SK-N-SH (cell line): ENCODE measurements at regions not wholly inside any gene's neighbourhood (a gene's known extent, or its start where the extent isn't known, plus 50 kb on each side); places are given as distances from the start of the nearest gene placed in this dataset.

Experiments used
- CTCF ChIA-PET: fragments of 300-600, 350-600 bp; formaldehyde crosslinking; extraction: SDS; loops from one replicate; lab custom pipeline; 2021; lab: Yijun Ruan, JAX
- POLR2A ChIA-PET: fragments of 350-600 bp; sonication (Branson Sonifier 250); formaldehyde crosslinking; extraction: SDS; loops from one replicate; lab custom pipeline; 2020; ENCODE audit warnings: antibody characterized with exemption, inconsistent platforms; lab: Yijun Ruan, JAX
- DNase-seq: peaks from one replicate; pipeline ENCODE4 v3.0.0; 2012
- H2AFZ ChIP-seq: fragments of 200-600 bp; sonication (generic); 2 replicates; pipeline ENCODE4 v1.8.1; 2016; ENCODE audit warnings: antibody characterized with exemption, mild to moderate bottlenecking, low read depth
- H3F3A ChIP-seq: fragments of 200-600 bp; sonication (generic); replicated peaks from 2 replicates; pipeline ENCODE3; 2016; ENCODE audit warnings: antibody characterized with exemption, mild to moderate bottlenecking; ENCODE audit not compliant: insufficient read depth
- H3K27ac ChIP-seq, 2 experiments: fragments of 200-500 bp in 1 of 2; fragments of 200-600 bp in 1 of 2; sonication (Bioruptor generic) in 1 of 2; sonication (generic), shearing (Covaris generic) in 1 of 2; 2 replicates each; pipeline versions ENCODE4 v1.5.1 to v1.6.1; 2014 to 2016; ENCODE audit warnings: low read depth in 2 of 2, inconsistent platforms in 1 of 2, low read length in 1 of 2, mild to moderate bottlenecking in 1 of 2, mixed read lengths in 1 of 2
- H3K27me3 ChIP-seq: fragments of 200-600 bp; sonication (generic), shearing (Covaris generic); 2 replicates; pipeline ENCODE4 v1.6.1; 2016; ENCODE audit warnings: mixed run types; ENCODE audit not compliant: insufficient read depth
- H3K36me3 ChIP-seq, 2 experiments: fragments of 200-500 bp in 1 of 2; fragments of 200-600 bp in 1 of 2; sonication (Bioruptor generic) in 1 of 2; sonication (generic) in 1 of 2; replicated peaks in 1 of 2; 2 replicates each; pipeline versions ENCODE3 to v1.5.1; 2014 to 2016; ENCODE audit warnings: low read length in 1 of 2, mild to moderate bottlenecking in 1 of 2; ENCODE audit not compliant: insufficient read depth in 2 of 2, control insufficient read depth in 1 of 2
- H3K4me1 ChIP-seq, 2 experiments: fragments of 200-500 bp in 1 of 2; fragments of 200-600 bp in 1 of 2; sonication (Bioruptor generic) in 1 of 2; sonication (generic), shearing (Covaris generic) in 1 of 2; 2 replicates each; pipeline versions ENCODE4 v1.5.1 to v1.6.1; 2014 to 2016; ENCODE audit warnings: low read depth in 1 of 2, low read length in 1 of 2, mixed run types in 1 of 2; ENCODE audit not compliant: insufficient read depth in 2 of 2, control insufficient read depth in 1 of 2
- H3K4me2 ChIP-seq: fragments of 200-600 bp; sonication (generic), shearing (Covaris generic); 2 replicates; pipeline ENCODE4 v1.6.1; 2017; ENCODE audit warnings: mixed run types
- H3K4me3 ChIP-seq, 2 experiments: fragments of 200-500 bp in 1 of 2; fragments of 200-600 bp in 1 of 2; sonication (Bioruptor generic) in 1 of 2; sonication (generic), shearing (Covaris generic) in 1 of 2; 2 replicates each; pipeline versions ENCODE4 v1.5.1 to v1.8.1; 2014 to 2016; ENCODE audit warnings: low read depth in 2 of 2, inconsistent platforms in 1 of 2, low read length in 1 of 2, mild to moderate bottlenecking in 1 of 2, mixed read lengths in 1 of 2, moderate library complexity in 1 of 2
- H3K79me2 ChIP-seq: fragments of 200-600 bp; sonication (generic); 2 replicates; pipeline ENCODE4 v1.8.1; 2017; ENCODE audit warnings: mild to moderate bottlenecking; ENCODE audit not compliant: insufficient read depth
- H3K9ac ChIP-seq: fragments of 200-600 bp; sonication (generic); 2 replicates; pipeline ENCODE4 v1.6.1; 2017; ENCODE audit warnings: mixed run types
- H3K9me2 ChIP-seq: fragments of 200-600 bp; sonication (generic); 2 replicates; pipeline ENCODE4 v1.6.1; 2017; ENCODE audit warnings: mixed run types
- H3K9me3 ChIP-seq: fragments of 200-600 bp; sonication (generic); 2 replicates; pipeline ENCODE4 v1.6.1; 2017; ENCODE audit warnings: mixed run types, mild to moderate bottlenecking, moderate library complexity
- H4K20me1 ChIP-seq: fragments of 200-600 bp; sonication (generic); 2 replicates; pipeline ENCODE4 v1.6.1; 2017; ENCODE audit warnings: mild to moderate bottlenecking, mixed run types; ENCODE audit not compliant: insufficient read depth
- EP300 ChIP-seq, 2 experiments: IDR thresholded peaks; 2 replicates each; pipeline versions ENCODE4 v1.4.0 to v1.6.1; 2012; ENCODE audit warnings: borderline replicate concordance in 1 of 2, low read depth in 1 of 2, low read length in 1 of 2
- FOXM1 ChIP-seq: IDR thresholded peaks from 2 replicates; pipeline ENCODE4 v1.4.0; 2012; ENCODE audit warnings: low read depth, mild to moderate bottlenecking
- GATA2 ChIP-seq: sonication (generic); formaldehyde crosslinking; IDR thresholded peaks from 2 replicates; pipeline ENCODE4 v1.5.0; 2020; ENCODE audit warnings: mild to moderate bottlenecking, missing genetic modification reagents
- IRF3 ChIP-seq: fragments of 150-350 bp; IDR thresholded peaks from 2 replicates; pipeline ENCODE4 v1.6.1; 2016; ENCODE audit warnings: mild to moderate bottlenecking, low read depth, low read length
- JUND ChIP-seq: IDR thresholded peaks from 2 replicates; pipeline ENCODE4 v1.4.0; 2012
- MEF2A ChIP-seq: IDR thresholded peaks from 2 replicates; pipeline ENCODE4 v1.4.0; 2012; ENCODE audit warnings: low read depth, borderline replicate concordance
- NRF1 ChIP-seq: IDR thresholded peaks from 2 replicates; pipeline ENCODE4 v1.6.1; 2012; ENCODE audit warnings: low read depth, mild to moderate bottlenecking, low read length
- PBX3 ChIP-seq: IDR thresholded peaks from 2 replicates; pipeline ENCODE4; 2012
- RAD21 ChIP-seq: IDR thresholded peaks from 2 replicates; pipeline ENCODE4 v1.6.1; 2012; ENCODE audit warnings: mild to moderate bottlenecking, low read length
- RCOR1 ChIP-seq: fragments of 150-350 bp; IDR thresholded peaks from 2 replicates; pipeline ENCODE4 v1.6.1; 2017; ENCODE audit warnings: antibody characterized with exemption, low read length
- REST ChIP-seq: IDR thresholded peaks from 2 replicates; pipeline ENCODE4 v1.6.1; 2012; ENCODE audit warnings: mild to moderate bottlenecking, low read depth, low read length, moderate library complexity
- RXRA ChIP-seq: IDR thresholded peaks from 2 replicates; pipeline ENCODE4 v1.4.0; 2012; ENCODE audit warnings: low read depth, mild to moderate bottlenecking, borderline replicate concordance
- TCF12 ChIP-seq: IDR thresholded peaks from 2 replicates; pipeline ENCODE4 v1.4.0; 2012
- TEAD4 ChIP-seq: IDR thresholded peaks from 2 replicates; pipeline ENCODE4 v1.4.0; 2012; ENCODE audit warnings: mild to moderate bottlenecking, borderline replicate concordance; ENCODE audit not compliant: insufficient read depth
- USF1 ChIP-seq: IDR thresholded peaks from 2 replicates; pipeline ENCODE4 v1.4.0; 2012; ENCODE audit warnings: low read depth, borderline replicate concordance
- WGBS: methylation state at CpG from one replicate; pipeline ENCODE4 v1.1.6; 2017; ENCODE audit warnings: low lambda C conversion rate; 5-methylcytosine and 5-hydroxymethylcytosine counted together

- peak overlapping the region in 1 of 2 experiments; percentile 34; a peak in 1 of 4 replicates for H3K27ac ChIP-seq
Observed at GRCh38 chr7:96547371-96547811, 162.3 kb downstream of the SEM1 start.

GRCh38 chr7:96546426-96546825, 163.2 kb downstream of the SEM1 start:
- DNase-seq: no peak
- 62% methylated on average over 2 of the region's 2 CpGs for WGBS
- Histone ChIP-seq H3K27ac (no peak overlapping the region), H3K4me3 (no peak overlapping the region), H3K4me2 (no peak overlapping the region), H3K9ac (no peak overlapping the region), H3K4me1 (peaks cover 0 to 8% of the 10 kb centered on the region in 2 experiments; a peak in 2 of 4 replicates), H3K9me2 (no peaks in the 10 kb centered on the region), H2AFZ (no peak overlapping the region), H3K79me2 (no peaks in the 10 kb centered on the region), H3F3A (no peaks in the 10 kb centered on the region), H3K36me3 (no peaks in the 10 kb centered on the region), H3K27me3 (no peaks in the 10 kb centered on the region), H3K9me3 (no peaks in the 10 kb centered on the region), H4K20me1 (no peaks in the 10 kb centered on the region)
- ChIA-PET POLR2A (no interaction called here), CTCF (interaction anchor here (1.2 to 1.4 kb wide), 2 partner anchors 17 to 38 kb away, joined by 3 read pairs; no protein-coding TSS in a partner anchor)
- no peak for TF ChIP-seq JUND
- no peak for TF ChIP-seq RXRA
- no peak for TF ChIP-seq TEAD4
- no peak for TF ChIP-seq REST
- no peak for TF ChIP-seq MEF2A
- TF ChIP-seq FOXM1: no peak
- TF ChIP-seq USF1: no peak
- no peak for TF ChIP-seq PBX3
- TF ChIP-seq TCF12: no peak
- TF ChIP-seq GATA2 (CRISPR knock-in tag): no peak
- no peak for TF ChIP-seq NRF1

More at GRCh38 chr7:96547371-96547811, 162.3 kb downstream of the SEM1 start:
- Histone ChIP-seq H3K4me3 (no peak overlapping the region), H3K4me2 (no peak overlapping the region), H3K27me3 (no peaks in the 10 kb centered on the region), H3K36me3 (no peaks in the 10 kb centered on the region), H2AFZ (no peak overlapping the region), H3F3A (no peaks in the 10 kb centered on the region), H3K9me3 (no peaks in the 10 kb centered on the region), H4K20me1 (no peaks in the 10 kb centered on the region), H3K79me2 (no peaks in the 10 kb centered on the region), H3K9ac (no peak overlapping the region), H3K4me1 (peaks cover 0 to 8% of the 10 kb centered on the region in 2 experiments; a peak in 2 of 4 replicates), H3K9me2 (no peaks in the 10 kb centered on the region)
- WGBS: 35% methylated on average over 3 of the region's 3 CpGs
- TF ChIP-seq GATA2 (CRISPR knock-in tag) (peak; percentile 68), PBX3 (0 out of 2 replicates have a peak, but pooled peaks have one; percentile 3), IRF3 (no peak), TCF12 (0 out of 2 replicates have a peak, but pooled peaks have one; percentile 6), RCOR1 (no peak), EP300 (IDR thresholded peaks at IDR 0.05; ENCODE audit: borderline replicate concordance in 1 of 2, low read depth in 1 of 2, low read length in 1 of 2) (peak in 1 of 2 experiments; percentile 57; a peak in 1 of 4 replicates), RAD21 (peak; percentile 6; the same call in 1 of the 2 replicates)
- ChIA-PET POLR2A (no interaction called here), CTCF (interaction anchor here (1.2 to 1.4 kb wide), 2 partner anchors 18 to 39 kb away, joined by 3 read pairs; no protein-coding TSS in a partner anchor)
- peak; percentile 14 for DNase-seq
